Gastrocnemius medialis (tissue), 4 donors: ENCODE measurements at regions not wholly inside any gene's neighbourhood (a gene's known extent, or its start where the extent isn't known, plus 50 kb on each side); places are given as distances from the start of the nearest gene placed in this dataset.

ENCODE experiments used
- CTCF ChIP-seq, 5 experiments: fragments of 450-650 bp in 3 of 5; fragments of 200-600 bp in 2 of 5; sonication (generic) in 2 of 5; IDR thresholded peaks in 4 of 5; conservative IDR thresholded peaks in 1 of 5; 1 replicate in 4 of 5; 2 replicates in 1 of 5; pipeline ENCODE4 v1.5.1; 2016 to 2019; ENCODE audit warnings: antibody characterized with exemption in 5 of 5, mild to moderate bottlenecking in 3 of 5, moderate library complexity in 3 of 5
- POLR2A ChIP-seq, 2 donors: fragments of 450-650 bp; IDR thresholded peaks; one replicate each; pipeline ENCODE4 v1.6.1; 2017; ENCODE audit warnings: antibody characterized with exemption in 2 of 2, mild to moderate bottlenecking in 2 of 2, moderate library complexity in 2 of 2

DNA sequence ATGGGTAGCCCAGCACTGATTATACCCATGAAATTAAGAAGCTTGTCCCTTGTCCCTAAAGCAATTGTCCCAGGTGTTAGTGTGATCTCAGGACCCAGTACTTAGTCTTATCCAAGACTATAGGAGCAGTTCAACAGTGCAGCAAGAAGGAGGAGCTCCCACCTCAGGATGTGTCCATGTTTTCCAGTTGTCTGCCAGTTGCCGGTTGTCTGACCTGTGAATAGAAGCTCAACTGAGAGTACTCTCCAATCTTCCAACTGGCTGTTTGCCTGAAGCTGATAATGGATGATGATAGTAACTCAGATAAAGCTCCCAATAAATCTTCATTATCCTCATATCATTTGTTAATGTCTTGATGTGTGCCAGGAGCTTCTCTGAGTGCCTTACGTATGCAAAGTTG is 107.2 kb upstream of the HTR2A start:
- TF ChIP-seq CTCF (IDR thresholded peaks at IDR 0.05 in 4 of 5, conservative IDR thresholded peaks at IDR 0.05 in 1 of 5) (no peak), POLR2A (IDR thresholded peaks at IDR 0.05) (no peak)
